ENCODE measurements at regions not wholly inside any gene's neighbourhood (a gene's known extent, or its start where the extent isn't known, plus 50 kb on each side); places are given as distances from the start of the nearest gene placed in this dataset.

DNA sequence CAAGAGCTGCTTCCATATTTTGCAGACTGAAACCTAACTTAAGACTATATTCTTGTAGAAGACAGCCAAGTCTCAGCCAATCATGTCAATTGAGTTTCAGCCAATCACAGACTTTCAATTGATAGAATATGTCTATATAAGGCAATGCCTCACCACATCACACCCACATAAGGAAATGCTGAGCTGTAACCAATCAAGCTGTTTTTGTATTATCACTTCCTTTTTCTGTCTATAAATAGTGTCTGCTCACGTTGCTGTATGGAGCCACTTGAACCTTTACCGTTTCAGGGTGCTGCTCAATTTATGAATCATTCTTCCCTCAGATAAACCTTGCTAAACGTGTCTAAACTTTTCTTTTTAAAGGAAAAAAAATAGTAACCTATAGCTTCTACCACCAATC lies 1554.4 kb upstream of the LRRTM1 start (continued):
- TF ChIP-seq, protein P1, sequence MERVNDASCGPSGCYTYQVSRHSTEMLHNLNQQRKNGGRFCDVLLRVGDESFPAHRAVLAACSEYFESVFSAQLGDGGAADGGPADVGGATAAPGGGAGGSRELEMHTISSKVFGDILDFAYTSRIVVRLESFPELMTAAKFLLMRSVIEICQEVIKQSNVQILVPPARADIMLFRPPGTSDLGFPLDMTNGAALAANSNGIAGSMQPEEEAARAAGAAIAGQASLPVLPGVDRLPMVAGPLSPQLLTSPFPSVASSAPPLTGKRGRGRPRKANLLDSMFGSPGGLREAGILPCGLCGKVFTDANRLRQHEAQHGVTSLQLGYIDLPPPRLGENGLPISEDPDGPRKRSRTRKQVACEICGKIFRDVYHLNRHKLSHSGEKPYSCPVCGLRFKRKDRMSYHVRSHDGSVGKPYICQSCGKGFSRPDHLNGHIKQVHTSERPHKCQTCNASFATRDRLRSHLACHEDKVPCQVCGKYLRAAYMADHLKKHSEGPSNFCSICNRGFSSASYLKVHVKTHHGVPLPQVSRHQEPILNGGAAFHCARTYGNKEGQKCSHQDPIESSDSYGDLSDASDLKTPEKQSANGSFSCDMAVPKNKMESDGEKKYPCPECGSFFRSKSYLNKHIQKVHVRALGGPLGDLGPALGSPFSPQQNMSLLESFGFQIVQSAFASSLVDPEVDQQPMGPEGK (CRISPR knock-in tag; IDR thresholded peaks at IDR 0.05; ENCODE audit: borderline replicate concordance), result no peak
- TF ChIP-seq ZBTB7A (IDR thresholded peaks at IDR 0.05; ENCODE audit: borderline replicate concordance, control insufficient read depth, low read depth, low read length), result no peak

- Histone ChIP-seq H3K36me3 (ENCODE audit: control insufficient read depth, insufficient read depth, low read length) (no peaks in the 10 kb centered on the region), H3K9me3 (replicated peaks; ENCODE audit: control insufficient read depth, insufficient read depth, low read depth, low read length) (no peaks in the 10 kb centered on the region), H3K9ac (ENCODE audit: insufficient read depth in 1 of 2, low read depth in 2 of 2, low read length in 2 of 2) (no peak overlapping the region), H3K27ac (ENCODE audit: extremely low read depth, low read depth, low read length) (no peak overlapping the region), H2AFZ (ENCODE audit: low read depth, low read length) (no peak overlapping the region), H4K20me1 (replicated peaks; ENCODE audit: control insufficient read depth, insufficient read depth, low read length) (no peaks in the 10 kb centered on the region), H3K4me3 (no peak overlapping the region), H3K9me1 (ENCODE audit: control insufficient read depth, insufficient read depth, low read length) (no peaks in the 10 kb centered on the region), H3K79me2 (ENCODE audit: control insufficient read depth, insufficient read depth, low read length) (no peaks in the 10 kb centered on the region), H3K4me2 (ENCODE audit: insufficient read depth, low read length) (no peak overlapping the region), H3K27me3 (ENCODE audit: control insufficient read depth in 2 of 2, insufficient read depth in 2 of 2, low read length in 2 of 2) (no peaks in the 10 kb centered on the region), H3K4me1 (replicated peaks in 1 of 2; ENCODE audit: control insufficient read depth in 2 of 2, insufficient read depth in 2 of 2, low read length in 2 of 2) (no peaks in the 10 kb centered on the region)
- intact Hi-C loops (cut with micrococcal nuclease) (no loop called here), in situ Hi-C loops (cut with MboI) (no loop called here)
- BruUV-seq (replicated peaks), result no TSS peak
- FAIRE-seq, result no peak
- ChIA-PET POLR2A (no interaction called here), CTCF (ENCODE audit: low intra/inter-chr PET ratio) (no interaction called here)
- no peak for ATAC-seq
- DNase-seq (ENCODE audit: extremely low read depth in 1 of 4, low spot score in 3 of 4), result no peak
- 0% methylated on average over 2 of the region's 2 CpGs for WGBS (ENCODE audit: insufficient coverage, low coverage, missing lambda C conversion rate)
- no peak for TF ChIP-seq SAFB (IDR thresholded peaks at IDR 0.05; ENCODE audit: borderline replicate concordance, low read depth, low read length)
- no peak for TF ChIP-seq ETV1 (tag; conservative IDR thresholded peaks at IDR 0.05; ENCODE audit: low read depth)
- no peak for TF ChIP-seq MCM2 (IDR thresholded peaks at IDR 0.05; ENCODE audit: low read depth)
- no peak for TF ChIP-seq ZNF23 (CRISPR knock-in tag; IDR thresholded peaks at IDR 0.05)
- no peak for TF ChIP-seq IRF1 (CRISPR knock-in tag; IDR thresholded peaks at IDR 0.05; ENCODE audit: borderline replicate concordance)
- TF ChIP-seq, protein P2, sequence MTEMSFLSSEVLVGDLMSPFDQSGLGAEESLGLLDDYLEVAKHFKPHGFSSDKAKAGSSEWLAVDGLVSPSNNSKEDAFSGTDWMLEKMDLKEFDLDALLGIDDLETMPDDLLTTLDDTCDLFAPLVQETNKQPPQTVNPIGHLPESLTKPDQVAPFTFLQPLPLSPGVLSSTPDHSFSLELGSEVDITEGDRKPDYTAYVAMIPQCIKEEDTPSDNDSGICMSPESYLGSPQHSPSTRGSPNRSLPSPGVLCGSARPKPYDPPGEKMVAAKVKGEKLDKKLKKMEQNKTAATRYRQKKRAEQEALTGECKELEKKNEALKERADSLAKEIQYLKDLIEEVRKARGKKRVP (CRISPR knock-in tag; IDR thresholded peaks at IDR 0.05), result no peak
- TF ChIP-seq, protein P3, sequence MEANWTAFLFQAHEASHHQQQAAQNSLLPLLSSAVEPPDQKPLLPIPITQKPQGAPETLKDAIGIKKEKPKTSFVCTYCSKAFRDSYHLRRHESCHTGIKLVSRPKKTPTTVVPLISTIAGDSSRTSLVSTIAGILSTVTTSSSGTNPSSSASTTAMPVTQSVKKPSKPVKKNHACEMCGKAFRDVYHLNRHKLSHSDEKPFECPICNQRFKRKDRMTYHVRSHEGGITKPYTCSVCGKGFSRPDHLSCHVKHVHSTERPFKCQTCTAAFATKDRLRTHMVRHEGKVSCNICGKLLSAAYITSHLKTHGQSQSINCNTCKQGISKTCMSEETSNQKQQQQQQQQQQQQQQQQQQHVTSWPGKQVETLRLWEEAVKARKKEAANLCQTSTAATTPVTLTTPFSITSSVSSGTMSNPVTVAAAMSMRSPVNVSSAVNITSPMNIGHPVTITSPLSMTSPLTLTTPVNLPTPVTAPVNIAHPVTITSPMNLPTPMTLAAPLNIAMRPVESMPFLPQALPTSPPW (CRISPR knock-in tag; IDR thresholded peaks at IDR 0.05), result no peak
- TF ChIP-seq ZFP36 (IDR thresholded peaks at IDR 0.05; ENCODE audit: low read depth, low read length, partially characterized antibody), result no peak
- no peak for TF ChIP-seq ZNF444 (CRISPR knock-in tag; IDR thresholded peaks at IDR 0.05)
- no peak for TF ChIP-seq ILK (tag; IDR thresholded peaks at IDR 0.05; ENCODE audit: borderline replicate concordance, low read depth)
- TF ChIP-seq THRAP3 (IDR thresholded peaks at IDR 0.05; ENCODE audit: borderline replicate concordance), result no peak
- no peak for TF ChIP-seq CEBPG (CRISPR knock-in tag; IDR thresholded peaks at IDR 0.05)
- no peak for TF ChIP-seq CEBPG (tag; conservative IDR thresholded peaks at IDR 0.05 in 1 of 2, IDR thresholded peaks at IDR 0.05 in 1 of 2)
Observed at GRCh38 chr2:81853341-81853740, 1548.8 kb upstream of the LRRTM1 start.
